ENCODE measurements at regions not wholly inside any gene's neighbourhood (a gene's known extent, or its start where the extent isn't known, plus 50 kb on each side); places are given as distances from the start of the nearest gene placed in this dataset.

GRCh38 chr4:22596409-22596808 lies 80.5 kb upstream of the ADGRA3 start:
- TF ChIP-seq POLR2AphosphoS5 (IDR thresholded peaks at IDR 0.05) (no peak), CTCF (IDR thresholded peaks at IDR 0.05) (no peak)

All from sigmoid colon (tissue), 4 donors.